PC-3 (cell line): ENCODE measurements at regions not wholly inside any gene's neighbourhood (a gene's known extent, or its start where the extent isn't known, plus 50 kb on each side); places are given as distances from the start of the nearest gene placed in this dataset.

Experiments used
- EZH2phosphoT487 ChIP-seq: fragments of 300-600 bp; sonication (generic); IDR thresholded peaks from 2 replicates; pipeline ENCODE4 v1.6.1; 2018; ENCODE audit warnings: mild to moderate bottlenecking, antibody characterized with exemption, low read length, borderline replicate concordance
- TF ChIP-seq, protein P1 (sequence below): fragments of 300-600 bp; sonication (generic); conservative IDR thresholded peaks from 2 replicates; pipeline ENCODE4 v1.5.1; 2017; ENCODE audit warnings: antibody characterized with exemption, low read depth, mild to moderate bottlenecking, low read length

DNA sequence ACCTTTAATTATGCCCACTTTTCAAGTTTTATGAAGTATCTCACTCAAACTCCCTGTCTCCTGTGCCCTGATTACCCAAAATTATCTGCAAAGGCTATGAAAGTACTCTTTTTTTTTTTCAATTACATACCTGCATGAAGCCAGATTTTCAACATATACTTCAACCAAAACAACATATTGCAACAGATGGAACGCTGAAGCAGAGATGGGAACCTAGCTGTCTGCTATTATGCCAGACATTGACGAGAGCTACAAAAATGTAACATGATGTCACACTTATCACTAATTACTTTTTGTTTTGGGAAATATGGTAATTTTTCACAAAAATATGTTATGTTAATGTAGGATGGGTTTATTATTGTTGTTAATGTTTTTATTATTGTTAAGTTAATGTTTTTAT, 86.5 kb upstream of the SLC1A3 start:
- TF ChIP-seq, protein P1, sequence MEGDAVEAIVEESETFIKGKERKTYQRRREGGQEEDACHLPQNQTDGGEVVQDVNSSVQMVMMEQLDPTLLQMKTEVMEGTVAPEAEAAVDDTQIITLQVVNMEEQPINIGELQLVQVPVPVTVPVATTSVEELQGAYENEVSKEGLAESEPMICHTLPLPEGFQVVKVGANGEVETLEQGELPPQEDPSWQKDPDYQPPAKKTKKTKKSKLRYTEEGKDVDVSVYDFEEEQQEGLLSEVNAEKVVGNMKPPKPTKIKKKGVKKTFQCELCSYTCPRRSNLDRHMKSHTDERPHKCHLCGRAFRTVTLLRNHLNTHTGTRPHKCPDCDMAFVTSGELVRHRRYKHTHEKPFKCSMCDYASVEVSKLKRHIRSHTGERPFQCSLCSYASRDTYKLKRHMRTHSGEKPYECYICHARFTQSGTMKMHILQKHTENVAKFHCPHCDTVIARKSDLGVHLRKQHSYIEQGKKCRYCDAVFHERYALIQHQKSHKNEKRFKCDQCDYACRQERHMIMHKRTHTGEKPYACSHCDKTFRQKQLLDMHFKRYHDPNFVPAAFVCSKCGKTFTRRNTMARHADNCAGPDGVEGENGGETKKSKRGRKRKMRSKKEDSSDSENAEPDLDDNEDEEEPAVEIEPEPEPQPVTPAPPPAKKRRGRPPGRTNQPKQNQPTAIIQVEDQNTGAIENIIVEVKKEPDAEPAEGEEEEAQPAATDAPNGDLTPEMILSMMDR: no peak
- TF ChIP-seq EZH2phosphoT487: no peak
